CD4-positive, alpha-beta T cell treated with Interleukin-6 at 100 ng/mL for 8 hours (primary cell): ENCODE measurements at regions not wholly inside any gene's neighbourhood (a gene's known extent, or its start where the extent isn't known, plus 50 kb on each side); places are given as distances from the start of the nearest gene placed in this dataset.
A peak's percentile ranks its signal among the peaks of the same experiment; 100 is the strongest.
"Not testable (repeated sequence)": the region's sequence is repeated elsewhere in the genome, so short reads cannot be mapped to it uniquely, and the experiment has no call there.

ENCODE experiments used
- DNase-seq: peaks from one replicate; pipeline ENCODE4 v3.0.0-alpha.2; 2020; ENCODE audit warnings: mixed read lengths, low spot score

- DNase-seq = no peak
Observed at GRCh38 chr16:79407005-79407404, 193.5 kb downstream of the MAF start.

DNA sequence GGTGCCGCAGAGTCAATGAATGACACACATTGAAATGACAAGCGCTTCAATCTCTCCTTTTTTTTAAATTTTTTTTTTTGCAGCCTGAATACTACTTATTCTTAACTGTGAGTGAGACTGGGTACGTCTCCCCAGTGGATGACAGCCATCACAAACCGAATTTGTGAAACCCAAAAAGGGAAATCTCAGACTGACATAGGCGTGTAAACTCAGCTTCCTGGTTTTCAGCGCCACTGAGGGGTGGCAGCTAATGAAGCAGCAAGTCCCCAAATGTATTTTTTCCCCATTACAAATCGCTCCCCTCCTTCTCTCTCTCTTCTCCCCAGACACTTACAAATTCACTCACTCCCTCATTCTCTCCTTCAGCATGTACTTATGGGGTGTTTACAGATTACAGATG, 196.0 kb downstream of the MAF start:
- DNase-seq = no peak

DNA sequence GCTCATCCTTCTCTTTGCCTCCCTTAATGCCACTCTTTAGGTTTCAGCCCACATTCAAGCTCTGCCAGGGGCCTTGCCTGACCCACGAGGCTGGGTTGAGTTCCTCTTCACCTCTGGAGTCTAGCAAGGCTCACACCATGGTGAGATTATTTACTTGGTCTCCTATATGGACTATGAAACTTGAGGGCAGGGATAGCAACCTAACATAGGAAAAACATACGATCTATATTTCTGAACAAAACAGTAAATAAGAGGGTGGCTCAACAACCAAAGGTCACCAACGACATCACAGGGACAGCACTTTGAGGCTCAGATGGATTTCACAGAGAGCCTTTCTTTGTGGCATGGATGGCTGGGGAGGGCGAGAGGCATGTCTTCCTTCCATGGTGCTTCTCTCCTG, 197.0 kb downstream of the MAF start:
- DNase-seq = no peak

DNA sequence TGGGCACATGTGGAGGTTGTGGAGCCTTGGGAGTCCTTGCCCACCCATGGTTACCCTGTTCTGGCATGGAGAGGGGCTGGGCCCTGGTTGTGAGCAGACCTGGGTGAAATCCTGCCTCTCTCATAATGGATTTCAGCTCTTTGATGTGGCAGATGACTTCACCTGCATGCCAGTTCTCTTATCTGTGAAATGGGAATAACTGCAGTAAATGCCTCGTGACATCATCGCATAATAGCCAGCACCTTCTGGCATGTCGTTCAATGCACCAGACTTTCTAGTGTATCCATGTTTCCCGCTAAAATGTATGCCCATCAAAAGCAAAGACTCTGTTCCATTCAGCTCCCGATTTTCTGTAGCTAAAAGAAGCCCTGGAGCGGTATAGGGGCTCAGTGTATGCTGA, 197.6 kb downstream of the MAF start:
- no peak for DNase-seq

- DNase-seq = no peak
Observed at GRCh38 chr16:79402356-79402755, 198.2 kb downstream of the MAF start.

DNA sequence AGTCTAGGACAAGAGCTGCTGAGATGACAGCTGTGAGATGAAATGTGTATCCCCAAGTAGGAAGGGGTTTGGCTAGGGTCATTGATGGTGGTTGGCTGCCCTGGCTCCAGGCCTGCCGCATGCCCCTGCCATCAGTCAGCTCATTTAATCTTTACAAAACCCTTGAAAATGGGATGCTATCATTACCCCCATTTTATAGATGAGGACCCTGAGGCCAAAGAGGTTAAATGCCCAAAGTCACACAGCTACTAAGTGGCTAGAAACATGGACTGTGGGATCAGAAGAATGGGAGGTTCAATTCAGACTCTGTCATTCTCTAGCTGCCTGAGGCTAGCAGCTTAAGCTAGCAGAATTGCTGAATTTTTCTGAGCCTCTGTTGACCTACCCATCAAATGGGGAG, 198.8 kb downstream of the MAF start:
- no peak for DNase-seq

GRCh38 chr16:79401157-79401556, 199.4 kb downstream of the MAF start:
- DNase-seq = no peak

DNA sequence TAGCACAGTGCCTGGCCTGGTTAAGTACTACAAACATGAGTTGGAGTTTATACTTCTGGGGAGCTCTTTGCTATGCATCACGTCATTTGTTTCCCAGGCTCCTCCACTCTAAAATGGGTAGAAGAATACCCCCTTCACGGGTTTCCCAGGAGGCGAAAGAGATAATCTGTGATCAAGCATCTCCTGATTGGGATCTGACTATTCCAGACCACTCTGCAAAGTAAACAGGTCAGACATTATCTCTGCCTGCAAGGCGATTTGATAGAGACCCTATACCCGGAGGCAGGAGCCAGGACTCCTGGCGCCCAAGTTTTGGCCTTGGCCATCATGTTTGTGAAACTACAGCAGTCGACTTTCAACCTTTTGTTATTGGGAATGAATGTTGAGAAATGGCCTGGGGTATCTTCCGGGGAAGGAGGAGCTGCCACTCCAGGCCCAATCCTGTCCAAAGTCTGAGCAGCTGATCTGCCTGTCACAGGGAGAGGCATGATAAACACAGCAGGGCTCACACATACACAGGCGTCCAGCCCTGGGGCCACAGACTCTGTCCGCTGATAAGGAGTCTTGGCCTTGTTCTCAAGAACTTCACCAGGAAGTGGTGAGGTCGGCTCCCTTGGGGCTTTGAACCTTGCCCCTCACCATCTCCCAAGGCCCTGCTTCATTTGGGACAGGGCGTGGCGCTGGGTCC, 199.9 kb downstream of the MAF start:
- no peak for DNase-seq

DNA sequence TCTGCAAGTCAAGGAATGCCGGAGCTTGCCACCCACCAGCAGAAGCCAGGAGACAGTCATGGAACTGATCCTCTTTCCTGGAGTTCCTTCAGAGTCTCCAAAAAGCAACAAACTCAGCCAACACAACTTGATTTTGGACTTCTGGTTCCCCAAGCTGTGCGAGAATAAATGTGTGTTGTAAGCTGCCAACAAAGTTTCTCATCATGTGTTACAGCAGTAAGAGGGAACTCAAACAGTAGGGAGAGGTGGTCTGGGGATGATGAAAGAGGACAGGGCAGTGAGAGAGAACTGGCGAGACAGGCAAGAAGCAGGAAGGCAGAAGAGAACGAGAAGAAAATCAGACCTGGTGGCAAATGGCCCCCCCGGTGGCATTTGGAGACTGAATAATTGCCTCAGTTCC, 204.9 kb downstream of the MAF start:
- no peak for DNase-seq

- no peak for DNase-seq
Observed at GRCh38 chr16:79394206-79394605, 206.3 kb downstream of the MAF start.

- no peak for DNase-seq
Observed at GRCh38 chr16:79393564-79393963, 207.0 kb downstream of the MAF start.

DNA sequence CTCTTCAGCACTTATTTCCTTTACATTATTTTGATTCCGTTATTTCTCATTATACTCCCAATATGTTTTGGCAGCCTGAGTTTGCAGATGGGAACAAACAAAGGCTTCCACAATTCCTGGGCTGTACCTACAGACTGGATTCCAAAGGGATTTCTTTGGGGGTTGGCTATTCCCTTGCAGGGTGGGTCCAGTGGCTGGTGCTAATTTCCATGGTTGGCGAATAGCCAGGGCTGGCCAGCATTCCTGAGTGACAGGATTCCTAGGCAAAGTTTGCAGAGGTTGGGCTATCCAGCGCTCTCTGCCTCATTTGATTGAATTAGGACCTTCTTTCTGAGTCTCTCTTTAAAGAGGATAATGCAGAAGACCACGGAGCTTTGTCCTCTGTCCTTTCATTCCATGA, 207.4 kb downstream of the MAF start:
- DNase-seq = no peak

DNA sequence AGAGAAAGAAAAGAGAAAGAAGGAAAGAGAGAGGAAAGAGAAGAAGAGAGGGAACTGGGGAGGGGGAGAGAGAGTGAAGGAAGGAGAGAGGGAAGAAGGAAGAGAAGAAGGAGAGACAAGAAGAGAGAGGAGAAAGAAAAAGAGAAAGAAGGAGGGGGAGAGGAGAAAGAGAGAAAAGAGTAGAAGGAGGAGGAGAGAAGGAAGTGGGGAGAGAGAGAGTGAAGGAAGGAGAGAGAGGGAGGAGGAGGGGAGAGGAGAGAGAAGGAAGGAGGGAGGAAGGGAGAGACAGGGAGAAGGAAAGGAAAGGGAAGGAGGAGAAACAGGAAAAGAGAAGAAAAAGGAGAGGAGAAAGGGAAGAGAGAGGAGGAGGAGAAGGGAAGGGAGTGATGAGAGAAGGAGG, 208.5 kb downstream of the MAF start:
- DNase-seq = no peak

DNA sequence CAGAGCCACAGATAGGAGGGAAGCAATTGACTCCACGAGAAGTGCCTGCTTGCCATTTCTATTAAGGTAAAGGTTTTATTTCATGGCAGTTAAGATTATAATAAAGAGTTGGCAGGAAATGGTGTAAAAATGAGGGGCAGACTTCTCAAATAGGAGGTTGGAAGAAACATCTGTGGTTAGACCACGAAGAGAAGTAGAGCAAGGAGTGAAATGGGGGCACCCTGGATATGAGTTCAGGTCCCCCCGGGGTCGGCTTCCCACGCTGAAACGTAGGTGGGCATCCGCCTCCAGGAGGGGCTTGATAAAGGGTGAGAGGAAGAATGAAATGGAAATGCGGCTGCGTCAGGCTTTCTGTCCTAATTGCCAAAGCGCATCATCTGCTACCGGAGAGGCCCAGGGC, 209.1 kb downstream of the MAF start:
- no peak for DNase-seq

DNA sequence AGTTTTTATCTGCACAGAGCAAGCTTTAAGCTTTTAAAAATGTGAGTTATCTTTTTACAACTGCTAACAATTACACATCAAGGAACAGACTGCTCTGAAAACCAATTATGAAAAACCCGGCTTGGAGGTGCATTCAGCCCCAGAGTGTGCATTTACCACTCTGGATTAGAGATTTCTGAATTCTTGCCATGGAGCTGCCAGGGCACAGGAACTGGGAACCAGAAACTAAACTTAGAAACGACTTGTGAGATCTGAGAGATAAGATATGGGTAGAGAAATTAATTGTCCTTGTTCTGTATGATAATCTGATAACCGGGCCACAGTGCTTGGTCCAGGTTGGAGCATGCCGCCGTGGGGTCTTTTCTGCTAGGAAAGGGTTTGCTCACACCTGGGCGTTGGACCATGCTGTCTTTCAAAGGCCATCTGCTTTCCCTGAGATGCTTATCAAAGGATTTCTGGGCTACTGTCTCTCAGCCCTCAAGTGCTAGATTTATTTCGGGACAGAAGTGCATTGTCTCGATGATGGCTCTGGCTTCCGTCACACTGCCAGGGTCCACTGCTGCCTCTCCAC, 210.0 kb downstream of the MAF start:
- no peak for DNase-seq

GRCh38 chr16:79388396-79388795, 212.1 kb downstream of the MAF start:
- no peak for DNase-seq

DNA sequence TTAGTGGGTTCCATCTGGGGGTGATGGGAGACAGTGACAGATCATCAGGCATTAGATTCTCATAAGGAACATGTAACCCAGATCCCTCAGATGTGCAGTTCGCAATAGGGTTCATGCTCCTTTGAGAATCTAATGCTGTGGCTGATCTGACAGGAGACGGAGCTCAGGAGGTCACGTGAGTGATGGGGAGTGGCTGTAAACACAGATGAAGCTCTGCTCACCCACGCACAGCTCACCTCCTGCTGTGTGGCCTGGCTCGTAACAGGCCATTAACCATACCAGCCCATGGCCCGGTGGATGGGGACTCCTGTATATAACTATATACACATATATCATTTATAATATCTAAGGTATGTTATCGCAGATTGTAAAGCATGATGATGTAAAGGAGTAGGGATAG, 214.2 kb downstream of the MAF start:
- DNase-seq = no peak

GRCh38 chr16:79381603-79382042, 218.9 kb downstream of the MAF start:
- no peak for DNase-seq

- peak; percentile 40 for DNase-seq
Observed at GRCh38 chr16:79380995-79381602, 219.4 kb downstream of the MAF start.

DNA sequence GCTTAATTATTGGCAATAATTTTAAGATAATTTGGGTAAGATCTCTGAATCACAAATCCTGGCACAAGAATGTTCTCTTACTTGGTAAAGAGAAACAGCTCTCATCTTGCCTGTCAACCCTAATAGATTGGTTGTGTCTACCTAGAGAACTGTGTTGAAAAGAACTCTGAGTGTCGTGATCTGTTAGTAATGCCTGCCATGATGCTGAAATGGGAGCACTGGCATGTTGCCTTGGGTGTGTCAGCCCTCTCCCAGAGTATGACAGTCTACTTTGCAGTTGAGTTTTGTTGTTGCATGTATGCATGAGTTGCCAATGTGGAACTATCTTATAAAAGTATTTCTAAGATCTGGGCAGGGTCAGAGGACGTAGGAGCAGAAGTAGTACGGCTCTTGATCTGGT, 221.4 kb downstream of the MAF start:
- no peak for DNase-seq

GRCh38 chr16:79377082-79377481, 223.5 kb downstream of the MAF start:
- DNase-seq = not testable (repeated sequence)

GRCh38 chr16:79375351-79375750, 225.2 kb downstream of the MAF start:
- DNase-seq = no peak

GRCh38 chr16:79372503-79373184, 227.9 kb downstream of the MAF start:
- DNase-seq = no peak
